Neural crest cell (in vitro differentiated cells): ENCODE measurements at regions not wholly inside any gene's neighbourhood (a gene's known extent, or its start where the extent isn't known, plus 50 kb on each side); places are given as distances from the start of the nearest gene placed in this dataset.

ENCODE experiments used
- DNase-seq: peaks from one replicate; pipeline ENCODE4 v3.0.0; 2021; ENCODE audit warnings: low read depth, mixed read lengths, low spot score
- H3K27ac Mint-ChIP-seq: one replicate; pipeline ENCODE4 v1.8.0; 2021; ENCODE audit warnings: mild to moderate bottlenecking, mixed read lengths; ENCODE audit not compliant: unreplicated experiment
- H3K27me3 Mint-ChIP-seq: 2 replicates; pipeline ENCODE4 v1.8.0; 2021; ENCODE audit warnings: low read depth, mild to moderate bottlenecking, mixed read lengths
- H3K36me3 Mint-ChIP-seq: 2 replicates; pipeline ENCODE4 v1.8.0; 2021; ENCODE audit warnings: low read depth, mild to moderate bottlenecking, mixed read lengths
- H3K4me1 Mint-ChIP-seq: 2 replicates; pipeline ENCODE4 v1.8.0; 2021; ENCODE audit warnings: mixed read lengths
- H3K4me3 Mint-ChIP-seq: one replicate; pipeline ENCODE4 v1.8.0; 2021; ENCODE audit warnings: mild to moderate bottlenecking, mixed read lengths
- H3K9me3 Mint-ChIP-seq: 2 replicates; pipeline ENCODE4 v1.8.0; 2021; ENCODE audit warnings: mixed read lengths
- CTCF ChIP-seq: fragments of 200-600 bp; sonication (generic); conservative IDR thresholded peaks from 2 replicates; pipeline ENCODE4 v1.5.0; 2021; ENCODE audit warnings: antibody characterized with exemption, mild to moderate bottlenecking

GRCh38 chrX:567891-568290, 62.7 kb upstream of the SHOX start:
- no peak for TF ChIP-seq CTCF
- H3K9me3 Mint-ChIP-seq = peaks cover 23% of the 10 kb centered on the region
- peaks cover 22% of the 10 kb centered on the region for H3K27me3 Mint-ChIP-seq
- H3K4me1 Mint-ChIP-seq = no peaks in the 10 kb centered on the region
- H3K4me3 Mint-ChIP-seq = no peak overlapping the region
- H3K36me3 Mint-ChIP-seq = peaks cover 4% of the 10 kb centered on the region
- no peak for DNase-seq
- no peak overlapping the region for H3K27ac Mint-ChIP-seq

DNA sequence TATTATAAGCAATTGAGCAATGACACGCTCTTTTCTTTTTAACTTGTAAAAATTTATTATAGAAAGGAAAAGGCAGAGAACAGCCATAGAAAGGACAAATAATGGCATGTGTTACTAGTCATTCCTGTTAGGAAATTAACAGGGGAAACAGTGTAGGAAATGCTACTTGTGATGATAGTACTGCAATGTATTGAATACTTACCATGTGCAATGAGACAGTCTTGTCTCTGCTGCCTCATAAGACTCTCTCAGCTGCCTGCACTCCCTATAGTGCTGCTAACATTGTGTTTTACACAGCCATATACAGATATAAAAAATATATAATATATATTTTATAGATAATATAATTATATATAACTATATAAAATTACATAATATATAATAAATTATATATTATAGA, 62.3 kb upstream of the SHOX start:
- Mint-ChIP-seq H3K27me3 (peaks cover 22% of the 10 kb centered on the region), H3K27ac (no peak overlapping the region), H3K4me3 (no peak overlapping the region), H3K4me1 (no peaks in the 10 kb centered on the region), H3K36me3 (peaks cover 4% of the 10 kb centered on the region), H3K9me3 (peaks cover 23% of the 10 kb centered on the region)
- DNase-seq = no peak
- TF ChIP-seq CTCF = no peak

DNA sequence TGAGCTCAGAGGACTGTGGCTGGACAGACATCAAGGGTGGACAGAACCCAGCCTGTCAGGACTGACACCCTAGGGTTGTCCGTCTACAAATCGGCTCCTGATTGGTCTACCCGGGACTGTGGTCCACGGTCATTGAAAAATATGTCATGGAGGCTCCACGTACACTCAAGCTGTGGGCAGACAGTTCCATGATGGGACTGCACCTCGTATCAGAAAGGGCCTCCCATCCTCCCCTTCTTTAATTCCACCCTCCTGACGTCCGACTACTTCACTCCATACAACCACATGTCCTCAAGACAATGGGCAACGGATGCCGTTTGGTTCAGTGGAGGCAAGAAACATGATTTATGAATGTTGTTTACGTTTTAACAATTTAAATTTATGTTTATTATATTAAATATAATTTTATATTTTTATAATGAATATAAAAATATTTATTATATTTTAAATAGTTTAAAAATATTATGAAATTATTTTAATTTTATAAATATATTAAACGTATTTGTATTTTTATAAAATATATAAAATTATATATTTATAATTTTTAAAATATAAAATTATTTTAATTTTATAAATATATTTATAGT, 58.0 kb upstream of the SHOX start:
- no peak for DNase-seq
- no peak for TF ChIP-seq CTCF
- no peaks in the 10 kb centered on the region for H3K36me3 Mint-ChIP-seq
- H3K9me3 Mint-ChIP-seq = peaks cover 17% of the 10 kb centered on the region
- H3K4me3 Mint-ChIP-seq = no peak overlapping the region
- H3K4me1 Mint-ChIP-seq = no peaks in the 10 kb centered on the region
- peaks cover 31% of the 10 kb centered on the region for H3K27me3 Mint-ChIP-seq
- no peak overlapping the region for H3K27ac Mint-ChIP-seq

GRCh38 chrX:574251-574650, 56.3 kb upstream of the SHOX start:
- H3K9me3 Mint-ChIP-seq = peaks cover 16% of the 10 kb centered on the region
- peaks cover 39% of the 10 kb centered on the region for H3K27me3 Mint-ChIP-seq
- no peak for DNase-seq
- H3K27ac Mint-ChIP-seq = no peak overlapping the region
- H3K4me1 Mint-ChIP-seq = no peaks in the 10 kb centered on the region
- no peak overlapping the region for H3K4me3 Mint-ChIP-seq
- TF ChIP-seq CTCF = no peak
- no peaks in the 10 kb centered on the region for H3K36me3 Mint-ChIP-seq

DNA sequence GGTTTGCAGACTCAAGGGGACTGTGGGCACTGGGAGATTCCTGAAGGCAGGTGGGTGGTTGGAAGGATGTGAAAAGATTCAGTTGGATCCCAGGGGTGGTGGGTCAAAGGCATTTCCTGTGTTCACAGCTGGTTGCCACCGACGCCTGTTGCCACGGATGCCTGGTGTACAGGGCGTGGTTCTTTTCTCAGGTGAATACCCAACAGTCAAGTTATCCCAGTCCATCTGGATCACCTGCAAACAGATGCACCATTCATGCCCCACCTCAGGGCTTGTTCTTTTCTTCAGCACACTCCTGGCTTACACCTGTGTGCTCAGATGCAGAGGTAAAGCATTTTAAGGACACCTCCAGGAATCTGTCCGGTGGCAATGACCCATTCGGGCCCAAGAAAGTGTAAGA, 55.8 kb upstream of the SHOX start:
- H3K4me3 Mint-ChIP-seq = no peak overlapping the region
- no peak for TF ChIP-seq CTCF
- no peaks in the 10 kb centered on the region for H3K4me1 Mint-ChIP-seq
- H3K27me3 Mint-ChIP-seq = peaks cover 44% of the 10 kb centered on the region
- H3K36me3 Mint-ChIP-seq = no peaks in the 10 kb centered on the region
- peaks cover 16% of the 10 kb centered on the region for H3K9me3 Mint-ChIP-seq
- no peak overlapping the region for H3K27ac Mint-ChIP-seq
- no peak for DNase-seq
